ENCODE measurements at regions not wholly inside any gene's neighbourhood (a gene's known extent, or its start where the extent isn't known, plus 50 kb on each side); places are given as distances from the start of the nearest gene placed in this dataset.

- Histone ChIP-seq H3K36me3 (replicated peaks in 1 of 2) (no peaks in the 10 kb centered on the region), H3K9me3 (replicated peaks in 1 of 3) (no peaks in the 10 kb centered on the region), H3K27me3 (no peaks in the 10 kb centered on the region), H3K4me1 (replicated peaks in 1 of 2) (no peaks in the 10 kb centered on the region), H3K27ac (no peak overlapping the region), H3K4me3 (no peak overlapping the region)
- no peak for DNase-seq
- TF ChIP-seq CTCF (IDR thresholded peaks at IDR 0.05) = no peak
- TF ChIP-seq POLR2A (IDR thresholded peaks at IDR 0.05) = no peak
- intact Hi-C loops (cut with DNase I) = no loop called here
- WGBS, 4 donors = 63 to 68% (median 65%) methylated on average over 5 of the region's 5 CpGs
Observed at GRCh38 chr2:145723872-145724271, 1204.0 kb upstream of the ZEB2 start.

GRCh38 chr2:145721681-145722080, 1201.8 kb upstream of the ZEB2 start:
- 92 to 100% (median 97%) methylated on average over 1 of the region's 1 CpG for WGBS, 4 donors
- H3K4me1 ChIP-seq (replicated peaks in 1 of 2) = no peaks in the 10 kb centered on the region
- DNase-seq = no peak
- no peaks in the 10 kb centered on the region for H3K27me3 ChIP-seq
- no peak overlapping the region for H3K27ac ChIP-seq
- intact Hi-C loops (cut with DNase I) = no loop called here
- H3K4me3 ChIP-seq = no peak overlapping the region
- TF ChIP-seq POLR2A (IDR thresholded peaks at IDR 0.05) = no peak
- TF ChIP-seq CTCF (IDR thresholded peaks at IDR 0.05) = no peak
- no peaks in the 10 kb centered on the region for H3K9me3 ChIP-seq (replicated peaks in 1 of 3)
- no peaks in the 10 kb centered on the region for H3K36me3 ChIP-seq (replicated peaks in 1 of 2)

- 70 to 83% (median 75%) methylated on average over 2 of the region's 2 CpGs for WGBS, 4 donors
- Histone ChIP-seq H3K4me3 (no peak overlapping the region), H3K4me1 (replicated peaks in 1 of 2) (no peaks in the 10 kb centered on the region), H3K27ac (no peak overlapping the region), H3K36me3 (replicated peaks in 1 of 2) (no peaks in the 10 kb centered on the region), H3K9me3 (replicated peaks in 1 of 3) (no peaks in the 10 kb centered on the region), H3K27me3 (no peaks in the 10 kb centered on the region)
- DNase-seq = no peak
- intact Hi-C loops (cut with DNase I) = no loop called here
- TF ChIP-seq POLR2A (IDR thresholded peaks at IDR 0.05) (no peak), CTCF (IDR thresholded peaks at IDR 0.05) (no peak)
Observed at GRCh38 chr2:145715601-145716000, 1195.7 kb upstream of the ZEB2 start.

GRCh38 chr2:145710303-145710702, 1190.4 kb upstream of the ZEB2 start:
- TF ChIP-seq POLR2A (IDR thresholded peaks at IDR 0.05) (no peak), CTCF (IDR thresholded peaks at IDR 0.05) (no peak)
- H3K4me3 ChIP-seq = no peak overlapping the region
- DNase-seq = no peak
- no peak overlapping the region for H3K27ac ChIP-seq
- WGBS, 4 donors = 80 to 83% (median 82%) methylated on average over 2 of the region's 2 CpGs
- H3K36me3 ChIP-seq (replicated peaks in 1 of 2) = no peaks in the 10 kb centered on the region
- H3K27me3 ChIP-seq = no peaks in the 10 kb centered on the region
- peaks cover 0 to 2% (median 0%) of the 10 kb centered on the region in 3 donors for H3K9me3 ChIP-seq (replicated peaks in 1 of 3)
- intact Hi-C loops (cut with DNase I) = no loop called here
- no peaks in the 10 kb centered on the region for H3K4me1 ChIP-seq (replicated peaks in 1 of 2)
